Upper lobe of left lung (tissue), 6 donors: ENCODE measurements at regions not wholly inside any gene's neighbourhood (a gene's known extent, or its start where the extent isn't known, plus 50 kb on each side); places are given as distances from the start of the nearest gene placed in this dataset.
A peak's percentile ranks its signal among the peaks of the same experiment; 100 is the strongest.

Source experiments
- ATAC-seq, 2 donors: fragments of 200-7000 bp; cut with Tn5 transposase; one replicate each; pipeline ENCODE4 v1.9.1; 2022; ENCODE audit warnings: mild to moderate bottlenecking in 2 of 2, moderate library complexity in 2 of 2; ENCODE audit not compliant: low FRiP score in 2 of 2
- DNase-seq, 2 donors: peaks; one replicate each; pipeline ENCODE4 v3.0.0-alpha.2; 2019 to 2020
- H3K27ac ChIP-seq, 4 donors: fragments of 200-600 bp; sonication (generic); one replicate each; pipeline ENCODE4 v1.5.1; 2016 to 2019
- H3K27me3 ChIP-seq, 4 donors: fragments of 200-600 bp; sonication (generic); one replicate each; pipeline ENCODE4 v1.5.1; 2017 to 2019
- H3K36me3 ChIP-seq, 4 donors: fragments of 200-600 bp; sonication (generic); one replicate each; pipeline ENCODE4 v1.5.1; 2016 to 2019
- H3K4me1 ChIP-seq, 4 donors: fragments of 200-600 bp; sonication (generic); one replicate each; pipeline ENCODE4 v1.5.1; 2018 to 2019
- H3K4me3 ChIP-seq, 4 donors: fragments of 200-600 bp; sonication (generic); one replicate each; pipeline ENCODE4 v1.5.1; 2017 to 2019; ENCODE audit warnings: mild to moderate bottlenecking in 2 of 4, moderate library complexity in 1 of 4
- H3K9me3 ChIP-seq, 4 donors: fragments of 200-600 bp; sonication (generic); one replicate each; pipeline ENCODE4 v1.5.1; 2018 to 2019
- CTCF ChIP-seq, 6 experiments: fragments of 450-650 bp in 4 of 6; fragments of 200-600 bp in 2 of 6; sonication (generic) in 2 of 6; IDR thresholded peaks; one replicate each; pipeline ENCODE4 v1.5.1; 2016 to 2019; ENCODE audit warnings: antibody characterized with exemption in 6 of 6
- EP300 ChIP-seq, 4 donors: sonication (generic); formaldehyde crosslinking; IDR thresholded peaks; one replicate each; pipeline ENCODE4 v1.5.1; 2017; ENCODE audit warnings: antibody characterized with exemption in 4 of 4, control low read depth in 2 of 4
- POLR2A ChIP-seq, 4 donors: fragments of 450-650 bp; IDR thresholded peaks; one replicate each; pipeline ENCODE4 v1.5.1; 2016 to 2017; ENCODE audit warnings: antibody characterized with exemption in 4 of 4, mild to moderate bottlenecking in 2 of 4
- POLR2AphosphoS5 ChIP-seq, 2 donors: sonication (generic); formaldehyde crosslinking; IDR thresholded peaks; one replicate each; pipeline ENCODE4 v1.5.1; 2017; ENCODE audit warnings: antibody characterized with exemption in 2 of 2
- whole genome bisulfite sequencing, 2 donors: methylation state at CpG; one replicate each; pipeline ENCODE4 v1.1.5; 2017 to 2018; 5-methylcytosine and 5-hydroxymethylcytosine counted together
- donor health status: DM: no; HTN: no; CAD: no; lungs with moderate emphysema.
- donor health status: DM: no; HTN: yes; CAD: no; lungs with severe emphysema.

GRCh38 chr6:6505111-6505510, 83.4 kb upstream of the LY86 start:
- 73 to 79% methylated on average over 3 of the region's 3 CpGs for WGBS, 2 donors
- no peak for DNase-seq

GRCh38 chr6:6508643-6509042, 79.9 kb upstream of the LY86 start:
- TF ChIP-seq POLR2AphosphoS5 (IDR thresholded peaks at IDR 0.05) (no peak), CTCF (IDR thresholded peaks at IDR 0.05) (no peak), EP300 (IDR thresholded peaks at IDR 0.05) (no peak), POLR2A (IDR thresholded peaks at IDR 0.05) (no peak)
- no peaks in the 10 kb centered on the region for H3K36me3 ChIP-seq
- no peaks in the 10 kb centered on the region for H3K27me3 ChIP-seq
- no peak overlapping the region for H3K4me3 ChIP-seq
- 88 to 91% methylated on average over 2 of the region's 2 CpGs for WGBS, 2 donors
- H3K9me3 ChIP-seq: peaks cover 0 to 4% (median 0%) of the 10 kb centered on the region in 4 donors
- ATAC-seq (no peak), DNase-seq (no peak)
- no peaks in the 10 kb centered on the region for H3K4me1 ChIP-seq
- no peak overlapping the region for H3K27ac ChIP-seq

More at GRCh38 chr6:6505111-6505510, 83.4 kb upstream of the LY86 start:
- H3K4me1 ChIP-seq: no peaks in the 10 kb centered on the region
- H3K9me3 ChIP-seq: peaks cover 0 to 4% (median 0%) of the 10 kb centered on the region in 4 donors
- no peaks in the 10 kb centered on the region for H3K27me3 ChIP-seq
- no peak overlapping the region for H3K27ac ChIP-seq
- H3K4me3 ChIP-seq: no peak overlapping the region
- ATAC-seq: no peak
- no peaks in the 10 kb centered on the region for H3K36me3 ChIP-seq
- TF ChIP-seq EP300 (IDR thresholded peaks at IDR 0.05): no peak
- TF ChIP-seq POLR2A (IDR thresholded peaks at IDR 0.05): no peak
- no peak for TF ChIP-seq POLR2AphosphoS5 (IDR thresholded peaks at IDR 0.05)
- no peak for TF ChIP-seq CTCF (IDR thresholded peaks at IDR 0.05)

- no peak overlapping the region for H3K27ac ChIP-seq
- peaks cover 0 to 4% (median 0%) of the 10 kb centered on the region in 4 donors for H3K9me3 ChIP-seq
- no peak for TF ChIP-seq POLR2AphosphoS5 (IDR thresholded peaks at IDR 0.05)
- DNase-seq (no peak), ATAC-seq (peak in 1 of 2 donors; percentile 28)
- no peaks in the 10 kb centered on the region for H3K36me3 ChIP-seq
- H3K27me3 ChIP-seq: no peaks in the 10 kb centered on the region
- H3K4me3 ChIP-seq: no peak overlapping the region
- no peaks in the 10 kb centered on the region for H3K4me1 ChIP-seq
- WGBS, 2 donors: 76 to 83% methylated on average over 4 of the region's 4 CpGs
These were observed 79.2 kb upstream of the LY86 start for GRCh38 chr6:6509284-6509683.

- Histone ChIP-seq H3K4me1 (no peaks in the 10 kb centered on the region), H3K27me3 (no peaks in the 10 kb centered on the region), H3K36me3 (no peaks in the 10 kb centered on the region), H3K27ac (no peak overlapping the region), H3K4me3 (no peak overlapping the region), H3K9me3 (peaks cover 0 to 4% (median 0%) of the 10 kb centered on the region in 4 donors)
- ATAC-seq (no peak), DNase-seq (no peak)
- 91 to 94% methylated on average over 2 of the region's 2 CpGs for WGBS, 2 donors
- TF ChIP-seq EP300 (IDR thresholded peaks at IDR 0.05) (no peak), POLR2A (IDR thresholded peaks at IDR 0.05) (no peak), CTCF (IDR thresholded peaks at IDR 0.05) (no peak), POLR2AphosphoS5 (IDR thresholded peaks at IDR 0.05) (no peak)
These were observed 75.8 kb upstream of the LY86 start for GRCh38 chr6:6512711-6513110.

GRCh38 chr6:6515691-6516607, 72.6 kb upstream of the LY86 start:
- DNase-seq (no peak), ATAC-seq (no peak)
- H3K27me3 ChIP-seq: no peaks in the 10 kb centered on the region
- H3K27ac ChIP-seq: no peak overlapping the region
- no peaks in the 10 kb centered on the region for H3K9me3 ChIP-seq
- H3K4me3 ChIP-seq: no peak overlapping the region
- 74 to 76% methylated on average over 15 of the region's 15 CpGs for WGBS, 2 donors
- H3K36me3 ChIP-seq: no peaks in the 10 kb centered on the region
- no peak for TF ChIP-seq EP300 (IDR thresholded peaks at IDR 0.05)
- TF ChIP-seq POLR2A (IDR thresholded peaks at IDR 0.05): no peak
- no peak for TF ChIP-seq POLR2AphosphoS5 (IDR thresholded peaks at IDR 0.05)
- no peak for TF ChIP-seq CTCF (IDR thresholded peaks at IDR 0.05)
- H3K4me1 ChIP-seq: no peaks in the 10 kb centered on the region
